GM12873 (cell line): ENCODE measurements at regions not wholly inside any gene's neighbourhood (a gene's known extent, or its start where the extent isn't known, plus 50 kb on each side); places are given as distances from the start of the nearest gene placed in this dataset.

Experiments
- TF ChIP-seq, protein P1 (sequence below): IDR thresholded peaks from 2 replicates; pipeline ENCODE4 v1.5.1; 2012; ENCODE audit warnings: low read depth, mild to moderate bottlenecking, moderate library complexity, low read length, control low read depth; ENCODE audit not compliant: insufficient read depth; ENCODE audit errors: missing control alignments

DNA sequence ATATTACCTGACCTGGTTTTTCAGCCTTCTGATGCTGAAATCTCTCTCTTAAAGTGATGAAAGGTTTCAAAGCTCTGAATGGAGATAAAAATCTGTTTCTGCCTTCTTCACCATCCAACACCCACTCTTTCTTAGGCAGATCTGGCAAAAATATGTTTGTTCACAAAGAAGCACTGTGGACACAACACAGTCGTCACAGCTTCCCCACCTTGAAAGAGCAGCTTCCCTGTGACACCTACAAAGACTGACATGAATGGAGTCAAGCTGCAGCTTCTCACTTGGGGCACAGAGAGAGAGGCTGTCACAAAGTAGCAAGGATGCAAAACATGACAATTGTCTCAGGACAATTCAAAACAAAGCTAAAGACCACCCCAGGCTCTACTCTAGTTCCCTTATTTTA is 86.5 kb downstream of the ICOS start:
- TF ChIP-seq, protein P1, sequence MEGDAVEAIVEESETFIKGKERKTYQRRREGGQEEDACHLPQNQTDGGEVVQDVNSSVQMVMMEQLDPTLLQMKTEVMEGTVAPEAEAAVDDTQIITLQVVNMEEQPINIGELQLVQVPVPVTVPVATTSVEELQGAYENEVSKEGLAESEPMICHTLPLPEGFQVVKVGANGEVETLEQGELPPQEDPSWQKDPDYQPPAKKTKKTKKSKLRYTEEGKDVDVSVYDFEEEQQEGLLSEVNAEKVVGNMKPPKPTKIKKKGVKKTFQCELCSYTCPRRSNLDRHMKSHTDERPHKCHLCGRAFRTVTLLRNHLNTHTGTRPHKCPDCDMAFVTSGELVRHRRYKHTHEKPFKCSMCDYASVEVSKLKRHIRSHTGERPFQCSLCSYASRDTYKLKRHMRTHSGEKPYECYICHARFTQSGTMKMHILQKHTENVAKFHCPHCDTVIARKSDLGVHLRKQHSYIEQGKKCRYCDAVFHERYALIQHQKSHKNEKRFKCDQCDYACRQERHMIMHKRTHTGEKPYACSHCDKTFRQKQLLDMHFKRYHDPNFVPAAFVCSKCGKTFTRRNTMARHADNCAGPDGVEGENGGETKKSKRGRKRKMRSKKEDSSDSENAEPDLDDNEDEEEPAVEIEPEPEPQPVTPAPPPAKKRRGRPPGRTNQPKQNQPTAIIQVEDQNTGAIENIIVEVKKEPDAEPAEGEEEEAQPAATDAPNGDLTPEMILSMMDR, result no peak

DNA sequence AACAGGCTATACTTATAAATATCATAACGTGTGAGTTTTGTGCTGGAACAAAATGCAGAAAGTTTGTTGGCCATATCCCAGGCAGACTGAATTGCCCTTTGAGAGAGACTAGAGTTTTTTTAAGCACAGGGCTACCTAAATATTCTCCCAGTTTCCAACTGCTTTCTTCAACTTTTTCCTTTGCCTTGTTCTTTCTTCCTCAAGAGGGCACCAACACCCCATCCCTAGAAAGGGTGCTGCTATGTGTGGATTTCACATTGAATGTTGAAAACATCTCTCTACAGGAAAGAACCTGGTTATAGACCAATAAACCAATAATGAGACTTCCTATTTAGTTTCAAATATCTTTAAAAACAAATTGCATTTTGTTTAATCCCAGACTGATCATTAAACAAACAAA is 87.9 kb downstream of the ICOS start:
- TF ChIP-seq, protein P1, result peak; percentile 51

DNA sequence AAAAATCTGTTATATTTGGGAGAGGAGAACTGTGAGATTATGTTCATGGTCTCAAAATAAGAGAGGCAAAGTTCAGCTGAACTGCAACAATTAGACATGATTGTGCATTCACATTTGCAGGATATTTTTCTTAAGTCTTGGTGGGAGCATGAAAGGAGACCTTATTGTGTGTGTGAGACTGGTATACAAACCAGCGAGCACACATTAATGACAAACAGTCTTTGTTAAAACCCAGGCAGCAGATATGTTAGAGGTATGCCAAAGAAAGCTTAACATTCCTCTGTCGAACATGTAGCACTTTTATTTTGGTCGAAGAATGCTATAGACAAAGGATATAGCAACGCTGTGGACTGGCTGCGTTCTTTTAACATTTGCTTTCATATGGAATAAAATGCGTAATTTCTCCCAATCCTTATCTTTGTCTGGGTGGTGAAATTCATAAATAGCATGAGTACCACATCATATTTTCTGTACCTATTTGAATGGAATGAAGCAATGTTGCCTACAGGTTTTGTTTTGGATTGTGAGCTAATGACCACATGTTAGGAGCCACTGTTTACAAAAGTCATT is 88.4 kb downstream of the ICOS start:
- TF ChIP-seq, protein P1, result no peak

DNA sequence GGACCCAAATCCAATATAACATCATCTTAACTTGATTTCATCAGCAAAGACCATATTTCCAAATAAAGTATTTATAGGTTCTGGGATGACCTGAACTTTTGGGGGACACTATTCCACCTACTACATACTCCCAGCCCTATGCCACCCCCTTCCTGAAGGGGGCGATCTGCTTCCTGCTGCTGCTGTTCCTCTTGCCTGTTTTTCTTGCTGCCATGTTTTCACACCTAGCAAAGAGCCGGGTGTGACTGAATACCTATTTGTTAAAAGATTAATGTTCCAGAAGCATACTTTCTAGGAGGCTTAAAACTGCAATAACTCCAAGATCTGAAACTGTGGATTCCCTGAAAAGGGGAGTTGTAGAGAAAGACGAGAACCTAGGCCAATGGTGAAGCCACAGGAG is 89.7 kb downstream of the ICOS start:
- TF ChIP-seq, protein P1, result peak; percentile 59

DNA sequence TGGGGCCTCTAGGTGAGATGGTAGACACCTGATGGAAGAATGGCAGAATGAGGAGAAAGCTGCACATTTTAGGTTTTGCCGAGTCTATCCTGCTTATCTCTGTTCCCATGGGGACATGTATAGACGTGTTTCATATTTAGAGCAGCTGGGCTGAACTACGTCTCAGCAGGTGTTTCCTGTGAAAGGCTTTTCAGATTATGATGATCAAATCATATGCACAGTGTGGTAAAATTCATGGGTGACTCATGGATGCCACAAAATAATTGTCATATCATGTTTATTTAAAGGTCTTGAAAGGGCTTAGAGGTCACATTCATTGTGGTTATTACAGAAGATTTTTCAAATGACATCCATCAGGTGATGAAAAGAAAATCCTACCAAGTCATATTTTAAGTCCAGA is 90.5 kb downstream of the ICOS start:
- TF ChIP-seq, protein P1, result no peak

- TF ChIP-seq, protein P1, result no peak
Measured at GRCh38 chr2:204030322-204030721, 93.8 kb downstream of the ICOS start.

- TF ChIP-seq, protein P1, result no peak
Measured at GRCh38 chr2:204031056-204031455, 94.5 kb downstream of the ICOS start.
